ENCODE measurements at regions not wholly inside any gene's neighbourhood (a gene's known extent, or its start where the extent isn't known, plus 50 kb on each side); places are given as distances from the start of the nearest gene placed in this dataset.

DNA sequence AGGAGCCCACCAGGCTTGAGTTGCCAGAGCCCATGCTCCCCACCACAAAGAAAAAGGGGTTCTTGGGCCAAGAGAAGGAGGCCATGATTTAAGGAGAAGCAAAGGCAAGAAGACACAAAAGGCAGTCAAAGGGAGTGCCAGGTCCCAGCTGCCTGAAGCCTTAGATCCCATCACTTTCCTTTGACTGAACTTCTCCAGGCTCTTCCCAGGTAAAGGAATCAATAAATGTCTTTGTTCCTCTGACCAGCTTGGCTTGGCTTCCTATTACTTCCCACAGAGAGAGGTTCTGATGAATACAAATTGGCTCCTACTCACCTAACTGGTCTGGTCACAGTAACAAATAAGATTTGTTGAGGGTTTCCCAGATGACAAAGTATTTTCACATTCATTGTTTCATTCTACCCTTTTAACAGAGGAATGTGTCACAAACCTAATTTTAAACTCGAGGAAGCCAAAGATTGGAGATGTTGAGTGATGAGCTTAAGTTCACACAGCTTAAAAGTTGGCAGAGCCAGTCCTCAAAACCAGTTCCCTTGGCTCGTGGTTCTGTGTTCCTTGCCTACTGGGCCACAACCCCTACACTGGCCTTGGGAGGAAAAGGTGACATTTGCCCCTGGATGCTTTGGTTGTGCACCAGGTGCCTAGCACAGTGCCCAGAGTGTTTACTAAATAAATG, 96.4 kb upstream of the SESN3 start:
- H3K79me2 ChIP-seq (ENCODE audit: control insufficient read depth, insufficient read depth, low read length, poor library complexity), result peaks cover 4% of the 10 kb centered on the region
- no peaks in the 10 kb centered on the region for H3K36me3 ChIP-seq (ENCODE audit: control insufficient read depth in 1 of 2, insufficient read depth in 2 of 2, low read length in 2 of 2)
- H3K4ac ChIP-seq (ENCODE audit: low read depth, low read length), result peak overlapping the region; percentile 66
- H3K9ac ChIP-seq (ENCODE audit: low read length), result no peak overlapping the region
- no peak overlapping the region for H3K4me3 ChIP-seq (ENCODE audit: low read depth, low read length)
- peak overlapping the region; percentile 90 for H2BK12ac ChIP-seq (ENCODE audit: low read length)
- H3K27me3 ChIP-seq (ENCODE audit: insufficient read depth, low read length), result no peaks in the 10 kb centered on the region
- H4K12ac ChIP-seq (ENCODE audit: low read depth, low read length), result peak overlapping the region; percentile 46
- peak overlapping the region; percentile 38 for H3K27ac ChIP-seq (ENCODE audit: low read depth, low read length)
- no peak overlapping the region for H2AFZ ChIP-seq (ENCODE audit: insufficient read depth, low read length, poor library complexity)
- peak overlapping the region; percentile 67 for H3K18ac ChIP-seq (ENCODE audit: low read length)
- peaks cover 1% of the 10 kb centered on the region for H3K9me3 ChIP-seq (ENCODE audit: insufficient read depth, low read depth, low read length)
- WGBS (ENCODE audit: extremely low coverage, insufficient coverage, insufficient read length), result no CpG with 5 or more reads among the region's 2 CpGs
- H3K4me1 ChIP-seq (ENCODE audit: control insufficient read depth in 1 of 2, insufficient read depth in 2 of 2, low read length in 2 of 2), result peaks cover 6 to 8% of the 10 kb centered on the region in 2 experiments
- peak overlapping the region; percentile 51 for H4K91ac ChIP-seq (ENCODE audit: low read depth, low read length)
- peak overlapping the region; percentile 48 for H2BK5ac ChIP-seq (ENCODE audit: low read depth, low read length, poor library complexity)
- peak overlapping the region; percentile 88 for H2AK5ac ChIP-seq (ENCODE audit: low read length)
- DNase-seq, result no peak
- no peak overlapping the region for H3K23ac ChIP-seq (ENCODE audit: low read length)
- peak overlapping the region; percentile 62 for H4K8ac ChIP-seq (ENCODE audit: low read depth, low read length)
- H3K4me2 ChIP-seq (ENCODE audit: low read length), result no peak overlapping the region
- H3K14ac ChIP-seq (ENCODE audit: low read length), result peak overlapping the region; percentile 79
- peaks cover 4% of the 10 kb centered on the region for H3K79me1 ChIP-seq (ENCODE audit: low read length)
- H2BK120ac ChIP-seq (ENCODE audit: insufficient read depth, low read length, poor library complexity), result peak overlapping the region; percentile 67

DNA sequence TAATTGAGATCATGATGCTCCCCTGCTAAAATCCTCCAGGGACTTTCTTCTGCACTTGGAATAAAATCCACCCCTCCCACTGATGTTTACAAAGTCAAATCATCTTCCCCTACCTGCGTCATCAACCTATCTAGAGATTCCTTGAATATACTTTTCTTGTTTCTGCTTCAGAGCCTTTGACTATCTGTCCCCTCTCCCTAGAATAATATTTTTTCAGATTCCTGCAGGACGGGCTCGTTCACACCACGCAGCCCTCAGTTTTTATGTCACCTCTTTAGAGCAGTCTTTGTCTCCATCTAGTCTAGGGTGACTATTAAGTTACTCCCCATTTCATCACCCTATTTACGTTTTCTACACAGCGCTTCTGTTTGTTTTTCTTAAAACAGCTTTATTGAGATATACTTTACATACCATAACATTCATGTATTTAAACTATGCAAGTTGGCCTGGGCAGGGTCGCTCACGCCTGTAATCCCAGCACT, 94.8 kb upstream of the SESN3 start:
- H4K12ac ChIP-seq (ENCODE audit: low read depth, low read length), result no peak overlapping the region
- H4K8ac ChIP-seq (ENCODE audit: low read depth, low read length), result no peak overlapping the region
- H3K36me3 ChIP-seq (ENCODE audit: control insufficient read depth in 1 of 2, insufficient read depth in 2 of 2, low read length in 2 of 2), result no peaks in the 10 kb centered on the region
- H4K91ac ChIP-seq (ENCODE audit: low read depth, low read length), result no peak overlapping the region
- peaks cover 6 to 8% of the 10 kb centered on the region in 2 experiments for H3K4me1 ChIP-seq (ENCODE audit: control insufficient read depth in 1 of 2, insufficient read depth in 2 of 2, low read length in 2 of 2)
- H2BK120ac ChIP-seq (ENCODE audit: insufficient read depth, low read length, poor library complexity), result no peak overlapping the region
- no peak overlapping the region for H3K18ac ChIP-seq (ENCODE audit: low read length)
- H3K23ac ChIP-seq (ENCODE audit: low read length), result no peak overlapping the region
- no peak overlapping the region for H2AFZ ChIP-seq (ENCODE audit: insufficient read depth, low read length, poor library complexity)
- no peak overlapping the region for H3K14ac ChIP-seq (ENCODE audit: low read length)
- H3K79me2 ChIP-seq (ENCODE audit: control insufficient read depth, insufficient read depth, low read length, poor library complexity), result peaks cover 4% of the 10 kb centered on the region
- no peak overlapping the region for H3K4me3 ChIP-seq (ENCODE audit: low read depth, low read length)
- H3K27ac ChIP-seq (ENCODE audit: low read depth, low read length), result no peak overlapping the region
- H3K9me3 ChIP-seq (ENCODE audit: insufficient read depth, low read depth, low read length), result no peaks in the 10 kb centered on the region
- no peak overlapping the region for H2AK5ac ChIP-seq (ENCODE audit: low read length)
- WGBS (ENCODE audit: extremely low coverage, insufficient coverage, insufficient read length), result no CpG with 5 or more reads among the region's 8 CpGs
- no peak for DNase-seq
- H2BK12ac ChIP-seq (ENCODE audit: low read length), result no peak overlapping the region
- no peak overlapping the region for H2BK5ac ChIP-seq (ENCODE audit: low read depth, low read length, poor library complexity)
- no peak overlapping the region for H3K9ac ChIP-seq (ENCODE audit: low read length)
- H3K79me1 ChIP-seq (ENCODE audit: low read length), result peaks cover 4% of the 10 kb centered on the region
- no peak overlapping the region for H3K4ac ChIP-seq (ENCODE audit: low read depth, low read length)
- no peak overlapping the region for H3K4me2 ChIP-seq (ENCODE audit: low read length)
- no peaks in the 10 kb centered on the region for H3K27me3 ChIP-seq (ENCODE audit: insufficient read depth, low read length)

DNA sequence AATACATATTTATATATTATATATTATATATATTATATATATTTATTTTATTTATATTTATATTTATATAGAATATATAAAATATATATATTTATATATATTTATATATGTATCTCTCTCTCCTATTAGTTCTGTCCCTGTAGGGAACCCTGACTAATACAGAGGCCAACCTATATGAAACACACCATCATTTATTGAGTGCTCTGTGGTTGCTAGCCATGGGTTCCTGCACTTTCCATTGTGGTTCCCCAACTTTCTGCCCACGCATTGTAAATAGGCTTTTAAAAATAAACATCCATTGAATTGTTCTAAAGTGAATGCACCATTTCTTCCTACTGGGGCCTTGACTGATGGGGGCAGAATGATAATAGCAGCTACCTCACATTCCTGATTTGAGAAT, 93.8 kb upstream of the SESN3 start:
- DNase-seq, result no peak
- Histone ChIP-seq H4K91ac (ENCODE audit: low read depth, low read length) (no peak overlapping the region), H4K8ac (ENCODE audit: low read depth, low read length) (no peak overlapping the region), H3K9me3 (ENCODE audit: insufficient read depth, low read depth, low read length) (no peaks in the 10 kb centered on the region), H2BK12ac (ENCODE audit: low read length) (no peak overlapping the region), H3K79me2 (ENCODE audit: control insufficient read depth, insufficient read depth, low read length, poor library complexity) (peaks cover 4% of the 10 kb centered on the region), H3K9ac (ENCODE audit: low read length) (no peak overlapping the region), H3K27ac (ENCODE audit: low read depth, low read length) (no peak overlapping the region), H4K12ac (ENCODE audit: low read depth, low read length) (no peak overlapping the region), H3K23ac (ENCODE audit: low read length) (no peak overlapping the region), H2AK5ac (ENCODE audit: low read length) (no peak overlapping the region), H2AFZ (ENCODE audit: insufficient read depth, low read length, poor library complexity) (no peak overlapping the region), H3K4me2 (ENCODE audit: low read length) (no peak overlapping the region), H3K4me1 (ENCODE audit: control insufficient read depth in 1 of 2, insufficient read depth in 2 of 2, low read length in 2 of 2) (peaks cover 6 to 8% of the 10 kb centered on the region in 2 experiments), H2BK120ac (ENCODE audit: insufficient read depth, low read length, poor library complexity) (no peak overlapping the region), H3K36me3 (ENCODE audit: control insufficient read depth in 1 of 2, insufficient read depth in 2 of 2, low read length in 2 of 2) (no peaks in the 10 kb centered on the region), H3K4ac (ENCODE audit: low read depth, low read length) (no peak overlapping the region), H2BK5ac (ENCODE audit: low read depth, low read length, poor library complexity) (no peak overlapping the region), H3K18ac (ENCODE audit: low read length) (no peak overlapping the region), H3K27me3 (ENCODE audit: insufficient read depth, low read length) (no peaks in the 10 kb centered on the region), H3K4me3 (ENCODE audit: low read depth, low read length) (no peak overlapping the region), H3K14ac (ENCODE audit: low read length) (no peak overlapping the region), H3K79me1 (ENCODE audit: low read length) (peaks cover 4% of the 10 kb centered on the region)
- no CpG with 5 or more reads among the region's 1 CpG for WGBS (ENCODE audit: extremely low coverage, insufficient coverage, insufficient read length)

DNA sequence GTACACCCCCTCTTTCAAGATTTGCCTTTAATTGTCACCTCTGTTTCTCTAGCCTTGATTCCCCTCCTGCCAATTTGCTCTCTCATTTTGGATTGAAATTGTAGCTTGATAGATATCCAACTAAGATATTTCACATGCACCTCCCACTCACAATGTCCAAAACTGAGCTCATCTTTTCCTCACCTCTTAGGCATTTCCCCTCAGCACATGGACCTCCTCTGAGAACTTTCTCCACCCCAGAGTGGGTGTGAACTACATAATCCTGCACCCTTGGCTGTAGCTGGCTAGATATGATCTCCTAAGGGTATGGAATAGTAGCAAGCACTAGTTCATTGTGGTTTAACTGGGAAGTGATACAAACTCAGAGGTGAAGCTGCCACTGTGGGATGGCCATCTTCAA, 91.5 kb upstream of the SESN3 start:
- no peak overlapping the region for H2BK120ac ChIP-seq (ENCODE audit: insufficient read depth, low read length, poor library complexity)
- H3K4me2 ChIP-seq (ENCODE audit: low read length), result no peak overlapping the region
- H3K4me3 ChIP-seq (ENCODE audit: low read depth, low read length), result no peak overlapping the region
- no peak overlapping the region for H2BK12ac ChIP-seq (ENCODE audit: low read length)
- DNase-seq, result no peak
- H3K36me3 ChIP-seq (ENCODE audit: control insufficient read depth in 1 of 2, insufficient read depth in 2 of 2, low read length in 2 of 2), result peaks cover 0 to 2% of the 10 kb centered on the region in 2 experiments
- H4K91ac ChIP-seq (ENCODE audit: low read depth, low read length), result no peak overlapping the region
- H3K23ac ChIP-seq (ENCODE audit: low read length), result no peak overlapping the region
- H3K14ac ChIP-seq (ENCODE audit: low read length), result no peak overlapping the region
- peaks cover 4% of the 10 kb centered on the region for H3K79me1 ChIP-seq (ENCODE audit: low read length)
- no peak overlapping the region for H4K12ac ChIP-seq (ENCODE audit: low read depth, low read length)
- H3K27me3 ChIP-seq (ENCODE audit: insufficient read depth, low read length), result no peaks in the 10 kb centered on the region
- H3K9me3 ChIP-seq (ENCODE audit: insufficient read depth, low read depth, low read length), result no peaks in the 10 kb centered on the region
- peaks cover 4% of the 10 kb centered on the region for H3K79me2 ChIP-seq (ENCODE audit: control insufficient read depth, insufficient read depth, low read length, poor library complexity)
- no peak overlapping the region for H3K4ac ChIP-seq (ENCODE audit: low read depth, low read length)
- no peak overlapping the region for H4K8ac ChIP-seq (ENCODE audit: low read depth, low read length)
- H2AK5ac ChIP-seq (ENCODE audit: low read length), result no peak overlapping the region
- peaks cover 4% of the 10 kb centered on the region in 2 experiments for H3K4me1 ChIP-seq (ENCODE audit: control insufficient read depth in 1 of 2, insufficient read depth in 2 of 2, low read length in 2 of 2)
- no peak overlapping the region for H3K18ac ChIP-seq (ENCODE audit: low read length)
- no peak overlapping the region for H3K27ac ChIP-seq (ENCODE audit: low read depth, low read length)
- H2BK5ac ChIP-seq (ENCODE audit: low read depth, low read length, poor library complexity), result no peak overlapping the region
- H3K9ac ChIP-seq (ENCODE audit: low read length), result no peak overlapping the region
- H2AFZ ChIP-seq (ENCODE audit: insufficient read depth, low read length, poor library complexity), result no peak overlapping the region
